Colonic mucosa (tissue), 4 donors: ENCODE measurements at regions not wholly inside any gene's neighbourhood (a gene's known extent, or its start where the extent isn't known, plus 50 kb on each side); places are given as distances from the start of the nearest gene placed in this dataset.

Experiments used
- DNase-seq: peaks from one replicate; pipeline ENCODE4 v3.0.0-alpha.2; 2020
- H3K27ac ChIP-seq: fragments of 200-600 bp; one replicate; pipeline ENCODE4 v1.8.0; 2021
- H3K27me3 ChIP-seq: fragments of 200-600 bp; one replicate; pipeline ENCODE4 v1.8.0; 2021
- H3K36me3 ChIP-seq: fragments of 200-600 bp; one replicate; pipeline ENCODE4 v1.8.0; 2021
- H3K4me1 ChIP-seq: fragments of 200-600 bp; one replicate; pipeline ENCODE4 v1.8.0; 2021; ENCODE audit warnings: mild to moderate bottlenecking
- H3K4me3 ChIP-seq: fragments of 200-600 bp; one replicate; pipeline ENCODE4 v1.8.0; 2021
- H3K9ac ChIP-seq, 2 donors: one replicate each; pipeline ENCODE4 v1.7.0; 2013; ENCODE audit warnings: control low read depth in 2 of 2, low read depth in 2 of 2, low read length in 2 of 2
- H3K9me3 ChIP-seq: fragments of 200-600 bp; one replicate; pipeline ENCODE4 v1.8.0; 2021
- CTCF ChIP-seq: fragments of 200-600 bp; IDR thresholded peaks from one replicate; pipeline ENCODE4 v1.8.0; 2022; ENCODE audit warnings: antibody characterized with exemption, mild to moderate bottlenecking
- intact Hi-C: fragments of 100-400 bp; cut with DNase I; formaldehyde crosslinking; loops from one replicate; pipeline ENCODE4 v1.14.1; 2022
- donor health status: healthy.
- donor health status: DM: no; HTN: no; CAD: no.
- donor health status: DM: no; HTN: no; CAD: no.

- no peak overlapping the region for H3K4me3 ChIP-seq
- H3K9me3 ChIP-seq = no peaks in the 10 kb centered on the region
- no peaks in the 10 kb centered on the region for H3K27me3 ChIP-seq
- no peak overlapping the region for H3K27ac ChIP-seq
- no peak for TF ChIP-seq CTCF
- no peaks in the 10 kb centered on the region for H3K4me1 ChIP-seq
- H3K36me3 ChIP-seq = no peaks in the 10 kb centered on the region
- no peak overlapping the region for H3K9ac ChIP-seq
- intact Hi-C loops = no loop called here
- no peak for DNase-seq
Measured at GRCh38 chr13:68261105-68261504, 1031.0 kb upstream of the PCDH9 start.

GRCh38 chr13:68257111-68257842 lies 1027.1 kb upstream of the PCDH9 start:
- TF ChIP-seq CTCF = no peak
- Histone ChIP-seq H3K9me3 (no peaks in the 10 kb centered on the region), H3K4me3 (no peak overlapping the region), H3K36me3 (no peaks in the 10 kb centered on the region), H3K4me1 (no peaks in the 10 kb centered on the region), H3K27ac (no peak overlapping the region), H3K27me3 (no peaks in the 10 kb centered on the region), H3K9ac (no peak overlapping the region)
- intact Hi-C loops = no loop called here
- DNase-seq = no peak

- Histone ChIP-seq H3K27me3 (no peaks in the 10 kb centered on the region), H3K9me3 (no peaks in the 10 kb centered on the region), H3K36me3 (no peaks in the 10 kb centered on the region), H3K4me1 (no peaks in the 10 kb centered on the region), H3K27ac (no peak overlapping the region), H3K9ac (no peak overlapping the region), H3K4me3 (no peak overlapping the region)
- no peak for DNase-seq
- intact Hi-C loops = no loop called here
- TF ChIP-seq CTCF = no peak
Measured at GRCh38 chr13:68254151-68254550, 1024.0 kb upstream of the PCDH9 start.

- H3K4me1 ChIP-seq = no peaks in the 10 kb centered on the region
- H3K9ac ChIP-seq = no peak overlapping the region
- no peak overlapping the region for H3K4me3 ChIP-seq
- DNase-seq = no peak
- intact Hi-C loops = loop anchor here (10.0 kb wide), 1 partner anchor 499 kb away; no protein-coding TSS in a partner anchor
- no peak for TF ChIP-seq CTCF
- no peaks in the 10 kb centered on the region for H3K9me3 ChIP-seq
- no peaks in the 10 kb centered on the region for H3K36me3 ChIP-seq
- H3K27ac ChIP-seq = no peak overlapping the region
- H3K27me3 ChIP-seq = no peaks in the 10 kb centered on the region
Measured at GRCh38 chr13:68234274-68234673, 1004.1 kb upstream of the PCDH9 start.

- no peak for DNase-seq
- no peaks in the 10 kb centered on the region for H3K4me1 ChIP-seq
- no peak overlapping the region for H3K9ac ChIP-seq
- H3K36me3 ChIP-seq = no peaks in the 10 kb centered on the region
- no peak overlapping the region for H3K4me3 ChIP-seq
- no peaks in the 10 kb centered on the region for H3K9me3 ChIP-seq
- no peak for TF ChIP-seq CTCF
- H3K27me3 ChIP-seq = no peaks in the 10 kb centered on the region
- H3K27ac ChIP-seq = no peak overlapping the region
- intact Hi-C loops = loop anchor here (10.0 kb wide), 1 partner anchor 498 kb away; no protein-coding TSS in a partner anchor
Measured at GRCh38 chr13:68232351-68233130, 1002.4 kb upstream of the PCDH9 start.
